Thoracic aorta (tissue), 2 donors: ENCODE measurements at regions not wholly inside any gene's neighbourhood (a gene's known extent, or its start where the extent isn't known, plus 50 kb on each side); places are given as distances from the start of the nearest gene placed in this dataset.

Experiments
- ATAC-seq: fragments of 150-250 bp; one replicate; pipeline ENCODE4 v1.8.0; 2017; ENCODE audit warnings: low read depth; ENCODE audit not compliant: insufficient number of reproducible peaks, low FRiP score
- DNase-seq: peaks from one replicate; pipeline ENCODE4 v3.0.0-alpha.2; 2020; ENCODE audit warnings: low spot score
- H3K27ac ChIP-seq, 2 donors: fragments of 200-600 bp; sonication (generic); 1 replicate in 1 of 2; 2 replicates in 1 of 2; pipeline ENCODE4 v1.5.1; 2016; ENCODE audit warnings: mild to moderate bottlenecking in 2 of 2, moderate library complexity in 2 of 2
- H3K27me3 ChIP-seq: fragments of 200-600 bp; sonication (generic); replicated peaks from 2 replicates; pipeline ENCODE4 v1.6.0; 2016; ENCODE audit warnings: mild to moderate bottlenecking; ENCODE audit not compliant: insufficient read depth
- H3K36me3 ChIP-seq: fragments of 200-600 bp; sonication (generic); one replicate; pipeline ENCODE4 v1.5.1; 2016
- H3K4me1 ChIP-seq, 2 donors: fragments of 200-600 bp; sonication (generic); 1 replicate in 1 of 2; 2 replicates in 1 of 2; pipeline versions ENCODE4 v1.5.1 to v1.6.0; 2016; ENCODE audit warnings: low read depth in 2 of 2, mild to moderate bottlenecking in 1 of 2; ENCODE audit not compliant: control insufficient read depth in 1 of 2
- H3K4me3 ChIP-seq: fragments of 200-600 bp; sonication (generic); 2 replicates; pipeline ENCODE4 v1.5.1; 2016; ENCODE audit warnings: mild to moderate bottlenecking
- H3K9me3 ChIP-seq: fragments of 200-600 bp; sonication (generic); 2 replicates; pipeline ENCODE4 v1.5.1; 2016
- CTCF ChIP-seq: fragments of 200-600 bp; sonication (generic); IDR thresholded peaks from one replicate; pipeline ENCODE4 v1.5.1; 2019; ENCODE audit warnings: antibody characterized with exemption

- H3K27me3 ChIP-seq, result no peaks in the 10 kb centered on the region
- ATAC-seq, result no peak
Measured at GRCh38 chr15:85870216-85871014, 75.7 kb upstream of the KLHL25 start.

DNA sequence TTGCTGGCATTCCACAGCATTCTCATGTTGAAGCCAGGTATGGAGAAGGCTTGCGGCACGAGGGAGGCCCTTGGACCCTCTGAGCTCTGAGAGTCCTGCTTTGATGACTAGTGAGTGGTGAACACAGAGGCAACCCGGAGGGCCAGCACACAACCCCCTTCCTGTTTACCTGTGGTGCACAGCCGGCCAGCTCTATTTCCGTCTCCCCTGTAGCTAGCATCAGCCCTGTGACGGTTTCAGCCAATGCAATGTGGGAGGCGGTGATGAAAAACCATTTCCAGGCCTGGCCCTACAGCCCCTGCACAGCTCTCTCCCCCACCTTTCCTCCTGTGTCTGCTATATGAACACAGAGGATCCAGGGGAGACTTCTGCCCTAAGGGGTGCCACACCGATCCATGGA lies 76.8 kb upstream of the KLHL25 start:
- no peak overlapping the region for H3K27ac ChIP-seq
- DNase-seq (no peak), ATAC-seq (no peak)
- no peaks in the 10 kb centered on the region for H3K36me3 ChIP-seq
- no peaks in the 10 kb centered on the region for H3K27me3 ChIP-seq
- H3K4me1 ChIP-seq, result no peaks in the 10 kb centered on the region
- H3K9me3 ChIP-seq, result no peaks in the 10 kb centered on the region
- no peak for TF ChIP-seq CTCF
- H3K4me3 ChIP-seq, result no peak overlapping the region

More at GRCh38 chr15:85870216-85871014, 75.7 kb upstream of the KLHL25 start:
- Histone ChIP-seq H3K4me1 (no peaks in the 10 kb centered on the region), H3K36me3 (no peaks in the 10 kb centered on the region), H3K9me3 (no peaks in the 10 kb centered on the region), H3K27ac (no peak overlapping the region), H3K4me3 (no peak overlapping the region)
- DNase-seq, result no peak
- no peak for TF ChIP-seq CTCF

DNA sequence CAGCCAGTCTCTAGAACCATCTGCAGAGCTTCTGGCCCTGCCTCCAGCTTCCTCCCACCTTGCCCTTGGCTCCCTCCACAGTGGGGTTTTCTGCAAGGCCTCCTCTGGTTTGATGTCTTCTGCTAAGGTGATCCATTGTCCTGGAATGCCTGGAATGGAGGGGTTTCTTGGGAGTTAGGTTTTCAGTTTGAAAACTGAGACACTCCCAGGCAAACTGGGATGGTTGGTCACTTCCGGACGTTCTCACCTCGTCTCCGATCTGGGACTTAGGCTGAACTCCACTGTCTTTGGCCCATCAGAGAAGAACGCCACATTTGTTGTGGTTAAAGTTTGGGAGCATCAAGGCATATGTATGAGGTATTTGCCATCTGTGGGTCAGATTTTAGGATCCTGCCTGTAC lies 77.4 kb upstream of the KLHL25 start:
- ATAC-seq, result no peak
- Histone ChIP-seq H3K27ac (no peak overlapping the region), H3K9me3 (no peaks in the 10 kb centered on the region), H3K27me3 (no peaks in the 10 kb centered on the region), H3K36me3 (no peaks in the 10 kb centered on the region), H3K4me3 (no peak overlapping the region), H3K4me1 (no peaks in the 10 kb centered on the region)
- no peak for TF ChIP-seq CTCF
- DNase-seq, result no peak

GRCh38 chr15:85874236-85874635 lies 79.5 kb upstream of the KLHL25 start:
- Histone ChIP-seq H3K4me1 (no peaks in the 10 kb centered on the region), H3K36me3 (no peaks in the 10 kb centered on the region), H3K4me3 (no peak overlapping the region), H3K9me3 (no peaks in the 10 kb centered on the region), H3K27me3 (no peaks in the 10 kb centered on the region), H3K27ac (no peak overlapping the region)
- DNase-seq, result no peak
- ATAC-seq, result no peak
- no peak for TF ChIP-seq CTCF

- Histone ChIP-seq H3K4me1 (no peaks in the 10 kb centered on the region), H3K27ac (no peak overlapping the region), H3K4me3 (no peak overlapping the region), H3K27me3 (no peaks in the 10 kb centered on the region), H3K9me3 (no peaks in the 10 kb centered on the region), H3K36me3 (no peaks in the 10 kb centered on the region)
- DNase-seq, result no peak
- no peak for ATAC-seq
- TF ChIP-seq CTCF, result no peak
Measured at GRCh38 chr15:85875756-85876155, 81.0 kb upstream of the KLHL25 start.
